Neural cell (in vitro differentiated cells): ENCODE measurements at regions not wholly inside any gene's neighbourhood (a gene's known extent, or its start where the extent isn't known, plus 50 kb on each side); places are given as distances from the start of the nearest gene placed in this dataset.

ENCODE experiments used
- H2AFZ ChIP-seq: fragments of 200-600, 300-800 bp; sonication (generic), shearing (Covaris generic); 2 replicates; pipeline ENCODE4 v1.6.0; 2014; ENCODE audit warnings: low read depth, mild to moderate bottlenecking, antibody characterized with exemption, low read length, moderate library complexity
- H3F3A ChIP-seq: fragments of 200-600 bp; shearing (Covaris generic); 2 replicates; pipeline ENCODE4 v1.6.1; 2016; ENCODE audit warnings: mild to moderate bottlenecking, moderate library complexity, mixed read lengths, antibody characterized with exemption, low read length; ENCODE audit not compliant: insufficient read depth, poor library complexity, severe bottlenecking
- H3K27ac ChIP-seq: fragments of 200-600, 300-800 bp; sonication (generic), shearing (Covaris generic); 2 replicates; pipeline ENCODE4 v1.5.1; 2014; ENCODE audit warnings: mild to moderate bottlenecking, low read length, moderate library complexity
- H3K27me3 ChIP-seq: fragments of 300-800, 200-600 bp; sonication (generic), shearing (Covaris generic); 2 replicates; pipeline ENCODE4 v1.6.0; 2014; ENCODE audit warnings: mild to moderate bottlenecking, low read depth, low read length, moderate library complexity; ENCODE audit not compliant: insufficient read depth
- H3K36me3 ChIP-seq: fragments of 300-800, 200-600 bp; sonication (generic), shearing (Covaris generic); 2 replicates; pipeline ENCODE4 v1.5.1; 2014; ENCODE audit warnings: mild to moderate bottlenecking, antibody characterized with exemption, low read length, moderate library complexity; ENCODE audit not compliant: insufficient read depth
- H3K4me2 ChIP-seq: fragments of 300-800, 200-600 bp; sonication (generic), shearing (Covaris generic); 2 replicates; pipeline ENCODE4 v1.6.0; 2014; ENCODE audit warnings: mild to moderate bottlenecking, low read length
- H3K4me3 ChIP-seq: fragments of 300-800, 200-600 bp; sonication (generic), shearing (Covaris generic); 2 replicates; pipeline ENCODE4 v1.5.1; 2014; ENCODE audit warnings: mild to moderate bottlenecking, low read length, moderate library complexity
- H3K79me2 ChIP-seq: fragments of 200-600 bp; shearing (Covaris generic); replicated peaks from 2 replicates; pipeline ENCODE4 v1.6.0; 2014; ENCODE audit warnings: mild to moderate bottlenecking, low read length, moderate library complexity; ENCODE audit not compliant: insufficient read depth
- H3K9ac ChIP-seq: fragments of 300-800, 200-600 bp; sonication (generic), shearing (Covaris generic); 2 replicates; pipeline ENCODE4 v1.6.1; 2016; ENCODE audit warnings: mild to moderate bottlenecking, low read length, mixed read lengths
- H3K9me2 ChIP-seq: fragments of 200-600 bp; shearing (Covaris generic); 2 replicates; pipeline ENCODE4 v1.6.1; 2016; ENCODE audit warnings: mild to moderate bottlenecking, low read length, mixed read lengths; ENCODE audit not compliant: insufficient read depth
- H3K9me3 ChIP-seq: fragments of 200-600, 300-800 bp; sonication (generic), shearing (Covaris generic); 2 replicates; pipeline ENCODE4 v1.6.1; 2016; ENCODE audit warnings: mild to moderate bottlenecking, mixed run types, low read length, moderate library complexity, mixed read lengths
- H4K20me1 ChIP-seq: fragments of 200-600 bp; shearing (Covaris generic); 2 replicates; pipeline ENCODE4 v1.6.1; 2016; ENCODE audit warnings: mild to moderate bottlenecking, mixed run types; ENCODE audit not compliant: insufficient read depth
- CTCF ChIP-seq: fragments of 450-650 bp; IDR thresholded peaks from 2 replicates; pipeline ENCODE4 v1.5.1; 2014; ENCODE audit warnings: antibody characterized with exemption, mild to moderate bottlenecking, moderate library complexity; ENCODE audit not compliant: poor library complexity, severe bottlenecking
- EP300 ChIP-seq: fragments of 450-650 bp; conservative IDR thresholded peaks from 2 replicates; pipeline ENCODE4 v1.6.1; 2014; ENCODE audit warnings: antibody characterized with exemption, mild to moderate bottlenecking, moderate library complexity; ENCODE audit not compliant: poor library complexity, severe bottlenecking
- EZH2 ChIP-seq: fragments of 200-600, 300-800 bp; shearing (Covaris generic), sonication (generic); IDR thresholded peaks from 2 replicates; pipeline ENCODE4 v1.6.1; 2014; ENCODE audit warnings: antibody characterized with exemption, low read length, borderline replicate concordance, mild to moderate bottlenecking; ENCODE audit not compliant: insufficient read depth, poor library complexity, severe bottlenecking
- MXI1 ChIP-seq: fragments of 450-650 bp; conservative IDR thresholded peaks from 2 replicates; pipeline ENCODE4 v1.6.1; 2014; ENCODE audit warnings: antibody characterized with exemption, mild to moderate bottlenecking; ENCODE audit not compliant: poor library complexity, severe bottlenecking
- POLR2AphosphoS5 ChIP-seq: IDR thresholded peaks from 2 replicates; pipeline ENCODE4 v1.6.1; 2012
- RAD21 ChIP-seq: fragments of 450-650 bp; conservative IDR thresholded peaks from 2 replicates; pipeline ENCODE4 v1.6.1; 2014; ENCODE audit warnings: antibody characterized with exemption, mild to moderate bottlenecking, moderate library complexity
- SMC3 ChIP-seq: fragments of 450-650 bp; conservative IDR thresholded peaks from 2 replicates; pipeline ENCODE4 v1.6.1; 2014; ENCODE audit warnings: antibody characterized with exemption, mild to moderate bottlenecking, moderate library complexity; ENCODE audit not compliant: poor library complexity
- TAF1 ChIP-seq: IDR thresholded peaks from 2 replicates; pipeline ENCODE4 v1.6.1; 2012; ENCODE audit warnings: low read depth
- TF ChIP-seq, protein P1 (sequence below): IDR thresholded peaks from 2 replicates; pipeline ENCODE4 v1.6.1; 2012; ENCODE audit warnings: borderline replicate concordance

GRCh38 chr4:177901786-177902185 lies 459.5 kb upstream of the AGA start:
- Histone ChIP-seq H2AFZ (no peak overlapping the region), H3K27me3 (no peaks in the 10 kb centered on the region)
- TF ChIP-seq CTCF (no peak), EP300 (no peak), RAD21 (no peak), EZH2 (no peak), SMC3 (no peak), MXI1 (no peak), TAF1 (no peak), POLR2AphosphoS5 (no peak)
- TF ChIP-seq, protein P1, sequence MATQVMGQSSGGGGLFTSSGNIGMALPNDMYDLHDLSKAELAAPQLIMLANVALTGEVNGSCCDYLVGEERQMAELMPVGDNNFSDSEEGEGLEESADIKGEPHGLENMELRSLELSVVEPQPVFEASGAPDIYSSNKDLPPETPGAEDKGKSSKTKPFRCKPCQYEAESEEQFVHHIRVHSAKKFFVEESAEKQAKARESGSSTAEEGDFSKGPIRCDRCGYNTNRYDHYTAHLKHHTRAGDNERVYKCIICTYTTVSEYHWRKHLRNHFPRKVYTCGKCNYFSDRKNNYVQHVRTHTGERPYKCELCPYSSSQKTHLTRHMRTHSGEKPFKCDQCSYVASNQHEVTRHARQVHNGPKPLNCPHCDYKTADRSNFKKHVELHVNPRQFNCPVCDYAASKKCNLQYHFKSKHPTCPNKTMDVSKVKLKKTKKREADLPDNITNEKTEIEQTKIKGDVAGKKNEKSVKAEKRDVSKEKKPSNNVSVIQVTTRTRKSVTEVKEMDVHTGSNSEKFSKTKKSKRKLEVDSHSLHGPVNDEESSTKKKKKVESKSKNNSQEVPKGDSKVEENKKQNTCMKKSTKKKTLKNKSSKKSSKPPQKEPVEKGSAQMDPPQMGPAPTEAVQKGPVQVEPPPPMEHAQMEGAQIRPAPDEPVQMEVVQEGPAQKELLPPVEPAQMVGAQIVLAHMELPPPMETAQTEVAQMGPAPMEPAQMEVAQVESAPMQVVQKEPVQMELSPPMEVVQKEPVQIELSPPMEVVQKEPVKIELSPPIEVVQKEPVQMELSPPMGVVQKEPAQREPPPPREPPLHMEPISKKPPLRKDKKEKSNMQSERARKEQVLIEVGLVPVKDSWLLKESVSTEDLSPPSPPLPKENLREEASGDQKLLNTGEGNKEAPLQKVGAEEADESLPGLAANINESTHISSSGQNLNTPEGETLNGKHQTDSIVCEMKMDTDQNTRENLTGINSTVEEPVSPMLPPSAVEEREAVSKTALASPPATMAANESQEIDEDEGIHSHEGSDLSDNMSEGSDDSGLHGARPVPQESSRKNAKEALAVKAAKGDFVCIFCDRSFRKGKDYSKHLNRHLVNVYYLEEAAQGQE = no peak

DNA sequence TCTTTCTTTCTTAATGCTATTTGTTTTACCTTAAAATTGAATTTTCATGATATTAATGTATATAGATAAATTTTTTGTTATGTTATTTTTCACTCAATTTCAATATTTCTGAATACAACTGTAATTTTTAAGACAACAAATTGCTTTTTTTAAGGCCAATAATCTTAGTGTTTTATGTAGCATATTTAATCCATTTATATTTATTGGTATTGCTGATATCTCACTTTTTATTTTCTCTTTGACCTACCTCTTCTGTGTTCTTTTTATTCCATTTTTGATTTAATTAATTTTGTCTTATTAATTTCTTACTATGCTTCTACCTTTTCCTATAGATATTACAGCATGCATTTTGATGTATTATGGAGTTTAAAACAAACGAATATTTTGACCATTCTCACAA lies 460.1 kb upstream of the AGA start:
- H3K4me3 ChIP-seq = no peak overlapping the region
- H3K9me3 ChIP-seq = no peaks in the 10 kb centered on the region
- no peaks in the 10 kb centered on the region for H3K36me3 ChIP-seq
- H3K9ac ChIP-seq = no peak overlapping the region
- no peaks in the 10 kb centered on the region for H3K9me2 ChIP-seq
- H3K27me3 ChIP-seq = no peaks in the 10 kb centered on the region
- H3K27ac ChIP-seq = no peak overlapping the region
- no peaks in the 10 kb centered on the region for H4K20me1 ChIP-seq
- no peak overlapping the region for H3K4me2 ChIP-seq
- H3K79me2 ChIP-seq = no peaks in the 10 kb centered on the region
- no peaks in the 10 kb centered on the region for H3F3A ChIP-seq
- TF ChIP-seq POLR2AphosphoS5 = no peak
- TF ChIP-seq RAD21 = no peak
- TF ChIP-seq, protein P1 = no peak
- no peak for TF ChIP-seq EZH2
- TF ChIP-seq SMC3 = no peak
- TF ChIP-seq TAF1 = no peak
- no peak for TF ChIP-seq EP300
- TF ChIP-seq MXI1 = no peak
- TF ChIP-seq CTCF = no peak
- H2AFZ ChIP-seq = no peak overlapping the region

More at GRCh38 chr4:177901786-177902185, 459.5 kb upstream of the AGA start:
- Histone ChIP-seq H3K4me2 (no peak overlapping the region), H3K9me3 (no peaks in the 10 kb centered on the region), H3K36me3 (no peaks in the 10 kb centered on the region), H4K20me1 (no peaks in the 10 kb centered on the region), H3K79me2 (no peaks in the 10 kb centered on the region), H3K4me3 (no peak overlapping the region), H3F3A (no peaks in the 10 kb centered on the region), H3K9me2 (no peaks in the 10 kb centered on the region), H3K9ac (no peak overlapping the region), H3K27ac (no peak overlapping the region)
